GM13976 (cell line): ENCODE measurements at regions not wholly inside any gene's neighbourhood (a gene's known extent, or its start where the extent isn't known, plus 50 kb on each side); places are given as distances from the start of the nearest gene placed in this dataset.

ENCODE experiments used
- DNase-seq: peaks from one replicate; pipeline ENCODE4 v3.0.0; 2012; ENCODE audit warnings: low spot score
- CTCF ChIP-seq: IDR thresholded peaks from 2 replicates; pipeline ENCODE4 v1.5.1; 2012; ENCODE audit warnings: borderline replicate concordance, mild to moderate bottlenecking; ENCODE audit not compliant: insufficient read depth; ENCODE audit errors: extremely low read depth, missing control alignments, control extremely low read depth
- in situ Hi-C: fragments of 300-500 bp; cut with MboI; formaldehyde crosslinking; loops from one replicate; pipeline ENCODE4 v1.12.0; 2022; ENCODE audit warnings: low sequenced_read_pairs, mixed read lengths, inconsistent platforms; ENCODE audit not compliant: unreplicated experiment

GRCh38 chr17:72244956-72245355 lies 124.1 kb downstream of the SOX9 start:
- no peak for TF ChIP-seq CTCF
- DNase-seq: no peak
- in situ Hi-C loops: no loop called here

DNA sequence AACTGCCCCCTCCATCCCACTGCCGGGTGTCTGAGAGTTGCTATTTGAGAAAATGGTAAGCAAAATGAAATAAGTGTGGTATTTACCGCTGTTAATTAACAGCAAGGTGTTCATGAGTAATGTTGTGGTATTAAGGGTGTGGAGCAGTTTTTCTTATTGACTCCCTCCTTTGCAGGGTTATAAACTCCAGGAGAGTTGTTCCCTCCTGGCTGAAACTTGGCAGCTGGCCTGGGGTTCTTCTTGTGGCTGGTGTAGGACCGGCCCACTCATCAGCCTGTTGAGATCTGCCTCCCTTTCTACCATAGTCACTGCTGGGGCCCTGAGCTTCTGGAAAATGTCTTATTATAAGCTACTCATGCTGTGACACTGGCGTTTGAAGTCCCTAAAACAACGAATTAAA lies 128.6 kb downstream of the SOX9 start:
- DNase-seq: no peak
- in situ Hi-C loops: no loop called here
- TF ChIP-seq CTCF: no peak

- DNase-seq: no peak
- TF ChIP-seq CTCF: no peak
- in situ Hi-C loops: no loop called here
These were observed 129.4 kb downstream of the SOX9 start for GRCh38 chr17:72250206-72250605.

- DNase-seq: no peak
- TF ChIP-seq CTCF: no peak
- in situ Hi-C loops: no loop called here
These were observed 132.8 kb downstream of the SOX9 start for GRCh38 chr17:72253597-72253996.

DNA sequence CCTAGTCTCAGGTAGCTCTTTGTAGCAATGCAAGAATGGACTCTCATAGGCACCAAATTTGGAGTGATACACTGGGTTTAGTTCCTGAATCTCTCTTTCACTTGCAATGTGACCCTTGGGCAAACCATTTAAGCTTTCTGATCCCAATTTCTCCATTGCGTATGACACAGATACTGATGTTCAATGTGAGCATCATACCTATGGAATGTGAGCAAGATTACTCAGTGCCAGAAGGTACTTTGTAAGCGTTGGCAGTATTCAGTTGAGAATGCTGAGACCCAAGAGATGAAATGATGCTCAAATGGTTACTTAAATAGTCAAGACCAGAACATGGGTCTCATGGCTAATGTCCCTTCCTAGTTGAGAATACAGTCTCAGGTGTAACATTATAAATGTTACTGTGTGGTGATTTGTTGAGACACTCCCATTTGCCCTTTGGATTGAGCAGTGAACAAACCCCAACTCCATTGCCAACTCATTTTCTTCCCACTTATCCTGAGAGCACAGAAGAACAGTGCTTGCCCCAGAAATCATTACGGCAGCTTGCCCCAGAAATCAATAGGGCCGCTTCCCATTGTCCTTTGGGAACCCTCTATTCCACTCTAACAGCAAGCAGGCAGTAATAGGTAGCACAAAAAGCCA lies 134.1 kb downstream of the SOX9 start:
- no peak for TF ChIP-seq CTCF
- in situ Hi-C loops: no loop called here
- no peak for DNase-seq

GRCh38 chr17:72255481-72255880 lies 134.7 kb downstream of the SOX9 start:
- DNase-seq: no peak
- TF ChIP-seq CTCF: no peak
- in situ Hi-C loops: no loop called here
